ENCODE measurements at regions not wholly inside any gene's neighbourhood (a gene's known extent, or its start where the extent isn't known, plus 50 kb on each side); places are given as distances from the start of the nearest gene placed in this dataset.
A peak's percentile ranks its signal among the peaks of the same experiment; 100 is the strongest.

DNA sequence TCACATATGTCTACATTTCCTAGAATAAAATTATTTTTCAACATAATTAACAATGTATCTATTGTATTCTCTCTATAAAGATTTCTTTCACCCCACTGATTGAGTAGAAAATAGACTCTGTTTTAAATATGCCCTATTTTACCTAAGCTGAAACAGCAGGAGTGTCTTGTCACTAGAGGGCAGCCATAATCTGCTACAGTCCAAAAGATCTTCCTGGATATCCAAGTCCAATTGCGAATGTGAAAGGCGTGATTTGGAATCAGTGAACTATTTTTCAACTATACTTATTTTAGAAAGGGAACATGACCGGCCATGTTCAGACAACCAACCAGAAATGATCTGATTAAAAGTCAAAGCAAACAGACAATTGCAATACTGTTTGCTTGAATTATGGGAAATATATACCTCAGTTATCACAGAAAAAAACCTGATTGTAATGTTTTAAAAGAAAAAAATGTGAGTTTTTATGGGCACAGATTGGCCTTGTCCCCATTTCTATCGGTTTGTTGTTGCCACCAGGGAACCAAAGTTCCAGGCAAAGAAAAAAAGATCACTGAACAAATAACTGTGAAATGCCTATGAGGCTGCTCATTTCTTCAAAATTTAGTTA is 1211.0 kb upstream of the ADGRL4 start:
- Histone ChIP-seq H3K36me3 (ENCODE audit: insufficient read depth, low read length) (no peaks in the 10 kb centered on the region), H3K4me3 (ENCODE audit: low read length) (no peak overlapping the region), H3K9me3 (ENCODE audit: low read length) (no peaks in the 10 kb centered on the region; the same call in 1 of the 2 replicates), H3K9ac (ENCODE audit: low read length) (no peak overlapping the region), H3K27me3 (ENCODE audit: low read length) (no peaks in the 10 kb centered on the region), H3K79me2 (ENCODE audit: low read length) (no peaks in the 10 kb centered on the region), H3K27ac (ENCODE audit: low read length) (no peak overlapping the region), H3K4me2 (ENCODE audit: low read depth, low read length, poor library complexity, severe bottlenecking) (no peak overlapping the region), H4K20me1 (ENCODE audit: insufficient read depth, low read depth, low read length) (no peaks in the 10 kb centered on the region), H2AFZ (ENCODE audit: low read length) (no peak overlapping the region), H3K4me1 (ENCODE audit: low read length) (no peaks in the 10 kb centered on the region), H3K9me2 (replicated peaks; ENCODE audit: insufficient read depth, low read length) (no peaks in the 10 kb centered on the region)
- peak; percentile 41 for DNase-seq

- H4K20me1 ChIP-seq (ENCODE audit: insufficient read depth, low read depth, low read length) = no peaks in the 10 kb centered on the region
- no peaks in the 10 kb centered on the region for H3K79me2 ChIP-seq (ENCODE audit: low read length)
- DNase-seq = no peak
These were observed 1208.5 kb upstream of the ADGRL4 start for GRCh38 chr1:80214888-80215540.

GRCh38 chr1:80212948-80213347 is 1206.4 kb upstream of the ADGRL4 start:
- no peaks in the 10 kb centered on the region for H3K36me3 ChIP-seq (ENCODE audit: insufficient read depth, low read length)
- no peak for DNase-seq
- H3K9me3 ChIP-seq (ENCODE audit: low read length) = peaks cover 14% of the 10 kb centered on the region
- no peaks in the 10 kb centered on the region for H3K79me2 ChIP-seq (ENCODE audit: low read length)
- H3K27ac ChIP-seq (ENCODE audit: low read length) = no peak overlapping the region
- H3K9me2 ChIP-seq (replicated peaks; ENCODE audit: insufficient read depth, low read length) = no peaks in the 10 kb centered on the region
- H3K4me2 ChIP-seq (ENCODE audit: low read depth, low read length, poor library complexity, severe bottlenecking) = no peak overlapping the region
- H3K27me3 ChIP-seq (ENCODE audit: low read length) = no peaks in the 10 kb centered on the region
- no peak overlapping the region for H3K4me3 ChIP-seq (ENCODE audit: low read length)
- H3K4me1 ChIP-seq (ENCODE audit: low read length) = no peaks in the 10 kb centered on the region
- no peaks in the 10 kb centered on the region for H4K20me1 ChIP-seq (ENCODE audit: insufficient read depth, low read depth, low read length)
- no peak overlapping the region for H2AFZ ChIP-seq (ENCODE audit: low read length)
- H3K9ac ChIP-seq (ENCODE audit: low read length) = no peak overlapping the region

More at GRCh38 chr1:80214888-80215540, 1208.5 kb upstream of the ADGRL4 start:
- H2AFZ ChIP-seq (ENCODE audit: low read length) = no peak overlapping the region
- H3K27ac ChIP-seq (ENCODE audit: low read length) = no peak overlapping the region
- H3K27me3 ChIP-seq (ENCODE audit: low read length) = no peaks in the 10 kb centered on the region
- H3K9me3 ChIP-seq (ENCODE audit: low read length) = peaks cover 14% of the 10 kb centered on the region
- H3K9ac ChIP-seq (ENCODE audit: low read length) = no peak overlapping the region
- H3K4me3 ChIP-seq (ENCODE audit: low read length) = no peak overlapping the region
- H3K4me1 ChIP-seq (ENCODE audit: low read length) = no peaks in the 10 kb centered on the region
- H3K9me2 ChIP-seq (replicated peaks; ENCODE audit: insufficient read depth, low read length) = no peaks in the 10 kb centered on the region
- H3K4me2 ChIP-seq (ENCODE audit: low read depth, low read length, poor library complexity, severe bottlenecking) = no peak overlapping the region
- no peaks in the 10 kb centered on the region for H3K36me3 ChIP-seq (ENCODE audit: insufficient read depth, low read length)

DNA sequence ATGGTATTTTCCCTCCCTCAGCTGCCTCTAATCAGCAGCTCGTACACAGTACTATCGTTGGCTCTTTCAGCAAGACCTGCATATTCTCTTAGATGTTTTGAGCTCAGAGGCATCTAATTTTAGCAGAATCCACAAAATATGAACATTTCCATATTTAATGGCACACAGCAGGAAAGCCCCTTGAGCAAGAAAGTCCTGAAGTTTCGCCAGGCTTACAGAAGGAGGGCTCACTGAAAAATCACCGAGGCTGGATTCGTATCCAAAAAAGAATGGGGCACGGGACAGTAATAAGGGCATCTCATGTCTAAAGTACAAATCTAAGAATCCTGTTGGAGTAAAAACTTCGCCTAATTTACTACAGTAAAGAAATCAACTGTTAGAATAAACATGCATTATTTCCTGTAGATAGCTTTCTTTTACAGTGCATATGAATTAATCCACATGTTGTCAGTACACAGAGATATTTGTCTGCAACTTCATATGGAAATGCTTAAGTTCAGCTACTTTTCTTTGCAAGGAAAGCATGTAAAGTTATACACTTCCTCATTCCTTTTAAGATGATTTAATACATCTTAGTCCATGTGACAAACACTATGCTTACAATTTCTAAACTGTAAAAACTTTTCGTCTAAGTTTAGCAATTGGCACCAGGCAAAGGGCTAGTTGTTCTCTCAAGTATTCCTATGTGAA is 1205.3 kb upstream of the ADGRL4 start:
- no peak overlapping the region for H3K9ac ChIP-seq (ENCODE audit: low read length)

GRCh38 chr1:80202118-80202517 is 1195.6 kb upstream of the ADGRL4 start:
- no peaks in the 10 kb centered on the region for H3K4me1 ChIP-seq (ENCODE audit: low read length)
- no peaks in the 10 kb centered on the region for H3K9me2 ChIP-seq (replicated peaks; ENCODE audit: insufficient read depth, low read length)
- no peak overlapping the region for H3K4me3 ChIP-seq (ENCODE audit: low read length)
- H3K9me3 ChIP-seq (ENCODE audit: low read length) = peaks cover 36% of the 10 kb centered on the region
- H3K4me2 ChIP-seq (ENCODE audit: low read depth, low read length, poor library complexity, severe bottlenecking) = no peak overlapping the region
- no peak overlapping the region for H3K9ac ChIP-seq (ENCODE audit: low read length)
- H2AFZ ChIP-seq (ENCODE audit: low read length) = no peak overlapping the region
- no peak for DNase-seq
- H3K36me3 ChIP-seq (ENCODE audit: insufficient read depth, low read length) = no peaks in the 10 kb centered on the region
- H4K20me1 ChIP-seq (ENCODE audit: insufficient read depth, low read depth, low read length) = no peaks in the 10 kb centered on the region
- no peaks in the 10 kb centered on the region for H3K79me2 ChIP-seq (ENCODE audit: low read length)
- no peak overlapping the region for H3K27ac ChIP-seq (ENCODE audit: low read length)
- H3K27me3 ChIP-seq (ENCODE audit: low read length) = no peaks in the 10 kb centered on the region

More for the DNA sequence above, 1205.3 kb upstream of the ADGRL4 start:
- Histone ChIP-seq H2AFZ (ENCODE audit: low read length) (no peak overlapping the region), H3K27me3 (ENCODE audit: low read length) (no peaks in the 10 kb centered on the region), H3K4me3 (ENCODE audit: low read length) (no peak overlapping the region), H3K9me3 (ENCODE audit: low read length) (peaks cover 18% of the 10 kb centered on the region), H3K27ac (ENCODE audit: low read length) (no peak overlapping the region), H3K4me2 (ENCODE audit: low read depth, low read length, poor library complexity, severe bottlenecking) (no peak overlapping the region), H4K20me1 (ENCODE audit: insufficient read depth, low read depth, low read length) (no peaks in the 10 kb centered on the region), H3K36me3 (ENCODE audit: insufficient read depth, low read length) (no peaks in the 10 kb centered on the region), H3K9me2 (replicated peaks; ENCODE audit: insufficient read depth, low read length) (no peaks in the 10 kb centered on the region), H3K79me2 (ENCODE audit: low read length) (no peaks in the 10 kb centered on the region), H3K4me1 (ENCODE audit: low read length) (no peaks in the 10 kb centered on the region)
- DNase-seq = no peak

GRCh38 chr1:80194221-80194620 is 1187.7 kb upstream of the ADGRL4 start:
- Histone ChIP-seq H3K9me2 (replicated peaks; ENCODE audit: insufficient read depth, low read length) (no peaks in the 10 kb centered on the region), H3K27me3 (ENCODE audit: low read length) (no peaks in the 10 kb centered on the region)

GRCh38 chr1:80181418-80181817 is 1174.9 kb upstream of the ADGRL4 start:
- Histone ChIP-seq H3K27ac (ENCODE audit: low read length) (no peak overlapping the region), H3K9me2 (replicated peaks; ENCODE audit: insufficient read depth, low read length) (no peaks in the 10 kb centered on the region), H3K4me2 (ENCODE audit: low read depth, low read length, poor library complexity, severe bottlenecking) (no peak overlapping the region), H2AFZ (ENCODE audit: low read length) (no peak overlapping the region), H3K4me1 (ENCODE audit: low read length) (no peaks in the 10 kb centered on the region), H3K9ac (ENCODE audit: low read length) (no peak overlapping the region), H3K79me2 (ENCODE audit: low read length) (no peaks in the 10 kb centered on the region), H3K27me3 (ENCODE audit: low read length) (no peaks in the 10 kb centered on the region), H3K9me3 (ENCODE audit: low read length) (peaks cover 21% of the 10 kb centered on the region), H3K36me3 (ENCODE audit: insufficient read depth, low read length) (no peaks in the 10 kb centered on the region), H4K20me1 (ENCODE audit: insufficient read depth, low read depth, low read length) (no peaks in the 10 kb centered on the region), H3K4me3 (ENCODE audit: low read length) (no peak overlapping the region)
- no peak for DNase-seq

More at GRCh38 chr1:80194221-80194620, 1187.7 kb upstream of the ADGRL4 start:
- no peaks in the 10 kb centered on the region for H3K4me1 ChIP-seq (ENCODE audit: low read length)
- no peak for DNase-seq
- no peaks in the 10 kb centered on the region for H4K20me1 ChIP-seq (ENCODE audit: insufficient read depth, low read depth, low read length)
- no peak overlapping the region for H3K4me2 ChIP-seq (ENCODE audit: low read depth, low read length, poor library complexity, severe bottlenecking)
- no peak overlapping the region for H3K4me3 ChIP-seq (ENCODE audit: low read length)
- no peak overlapping the region for H3K9ac ChIP-seq (ENCODE audit: low read length)
- H3K27ac ChIP-seq (ENCODE audit: low read length) = no peak overlapping the region
- peaks cover 31% of the 10 kb centered on the region for H3K9me3 ChIP-seq (ENCODE audit: low read length)
- no peaks in the 10 kb centered on the region for H3K36me3 ChIP-seq (ENCODE audit: insufficient read depth, low read length)
- no peak overlapping the region for H2AFZ ChIP-seq (ENCODE audit: low read length)
- no peaks in the 10 kb centered on the region for H3K79me2 ChIP-seq (ENCODE audit: low read length)

- Histone ChIP-seq H3K79me2 (ENCODE audit: low read length) (no peaks in the 10 kb centered on the region), H3K9ac (ENCODE audit: low read length) (no peak overlapping the region), H3K4me1 (ENCODE audit: low read length) (no peaks in the 10 kb centered on the region), H3K4me3 (ENCODE audit: low read length) (no peak overlapping the region), H3K27ac (ENCODE audit: low read length) (no peak overlapping the region), H4K20me1 (ENCODE audit: insufficient read depth, low read depth, low read length) (no peaks in the 10 kb centered on the region), H3K36me3 (ENCODE audit: insufficient read depth, low read length) (no peaks in the 10 kb centered on the region), H2AFZ (ENCODE audit: low read length) (no peak overlapping the region), H3K27me3 (ENCODE audit: low read length) (no peaks in the 10 kb centered on the region), H3K9me2 (replicated peaks; ENCODE audit: insufficient read depth, low read length) (no peaks in the 10 kb centered on the region), H3K9me3 (ENCODE audit: low read length) (peaks cover 29% of the 10 kb centered on the region), H3K4me2 (ENCODE audit: low read depth, low read length, poor library complexity, severe bottlenecking) (no peak overlapping the region)
- no peak for DNase-seq
These were observed 1165.1 kb upstream of the ADGRL4 start for GRCh38 chr1:80171631-80172030.
